Gastroesophageal sphincter (tissue), 3 donors: ENCODE measurements at regions not wholly inside any gene's neighbourhood (a gene's known extent, or its start where the extent isn't known, plus 50 kb on each side); places are given as distances from the start of the nearest gene placed in this dataset.

Source experiments
- EP300 ChIP-seq: sonication (generic); formaldehyde crosslinking; IDR thresholded peaks from one replicate; pipeline ENCODE4 v1.6.1; 2017; ENCODE audit warnings: antibody characterized with exemption, mild to moderate bottlenecking
- POLR2A ChIP-seq, 2 donors: fragments of 450-650 bp; IDR thresholded peaks; one replicate each; pipeline ENCODE4 v1.6.1; 2017; ENCODE audit warnings: antibody characterized with exemption in 2 of 2, mild to moderate bottlenecking in 2 of 2, moderate library complexity in 1 of 2
- POLR2AphosphoS5 ChIP-seq: sonication (generic); formaldehyde crosslinking; IDR thresholded peaks from one replicate; pipeline ENCODE4 v1.6.1; 2017; ENCODE audit warnings: antibody characterized with exemption
- TF ChIP-seq, protein P1 (sequence below), 4 experiments: fragments of 200-600 bp in 2 of 4; fragments of 450-650 bp in 2 of 4; sonication (generic) in 1 of 4; IDR thresholded peaks; one replicate each; pipeline ENCODE4 v1.5.1; 2017 to 2019; ENCODE audit warnings: antibody characterized with exemption in 4 of 4, mild to moderate bottlenecking in 2 of 4, moderate library complexity in 2 of 4

DNA sequence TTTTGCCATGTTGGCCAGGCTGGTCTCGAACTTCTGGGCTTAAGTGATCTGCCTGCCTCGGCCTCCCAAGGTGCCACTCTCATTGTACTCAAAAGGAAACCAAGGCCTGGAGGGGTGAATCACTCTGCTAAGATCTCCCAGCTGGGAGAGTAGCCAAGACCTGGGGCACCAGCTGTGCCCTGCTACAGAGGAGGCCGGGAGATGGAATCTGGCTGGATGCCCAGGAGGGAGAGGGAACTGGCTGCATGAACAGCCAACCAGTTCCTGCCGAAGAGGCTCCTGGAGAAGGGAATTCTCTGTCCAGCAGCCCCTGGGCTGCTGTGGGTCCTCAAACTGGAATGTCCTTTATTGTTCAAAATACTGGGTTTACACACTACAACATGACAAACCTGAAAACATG is 238.7 kb upstream of the CIBAR2 start:
- TF ChIP-seq, protein P1, sequence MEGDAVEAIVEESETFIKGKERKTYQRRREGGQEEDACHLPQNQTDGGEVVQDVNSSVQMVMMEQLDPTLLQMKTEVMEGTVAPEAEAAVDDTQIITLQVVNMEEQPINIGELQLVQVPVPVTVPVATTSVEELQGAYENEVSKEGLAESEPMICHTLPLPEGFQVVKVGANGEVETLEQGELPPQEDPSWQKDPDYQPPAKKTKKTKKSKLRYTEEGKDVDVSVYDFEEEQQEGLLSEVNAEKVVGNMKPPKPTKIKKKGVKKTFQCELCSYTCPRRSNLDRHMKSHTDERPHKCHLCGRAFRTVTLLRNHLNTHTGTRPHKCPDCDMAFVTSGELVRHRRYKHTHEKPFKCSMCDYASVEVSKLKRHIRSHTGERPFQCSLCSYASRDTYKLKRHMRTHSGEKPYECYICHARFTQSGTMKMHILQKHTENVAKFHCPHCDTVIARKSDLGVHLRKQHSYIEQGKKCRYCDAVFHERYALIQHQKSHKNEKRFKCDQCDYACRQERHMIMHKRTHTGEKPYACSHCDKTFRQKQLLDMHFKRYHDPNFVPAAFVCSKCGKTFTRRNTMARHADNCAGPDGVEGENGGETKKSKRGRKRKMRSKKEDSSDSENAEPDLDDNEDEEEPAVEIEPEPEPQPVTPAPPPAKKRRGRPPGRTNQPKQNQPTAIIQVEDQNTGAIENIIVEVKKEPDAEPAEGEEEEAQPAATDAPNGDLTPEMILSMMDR (IDR thresholded peaks at IDR 0.05), result no peak
- no peak for TF ChIP-seq POLR2A (IDR thresholded peaks at IDR 0.05)
- no peak for TF ChIP-seq EP300
- peak; percentile 76 for TF ChIP-seq POLR2AphosphoS5
